Coronary artery (tissue), 2 donors: ENCODE measurements at regions not wholly inside any gene's neighbourhood (a gene's known extent, or its start where the extent isn't known, plus 50 kb on each side); places are given as distances from the start of the nearest gene placed in this dataset.

ENCODE experiments used
- DNase-seq: peaks from one replicate; pipeline ENCODE4 v3.0.0-alpha.2; 2017; ENCODE audit warnings: low spot score
- H3K27ac ChIP-seq, 2 donors: fragments of 200-600 bp; sonication (generic); one replicate each; pipeline ENCODE4 v1.5.1; 2016 to 2019
- H3K4me3 ChIP-seq: fragments of 200-600 bp; sonication (generic); 2 replicates; pipeline ENCODE4 v1.5.1; 2016; ENCODE audit warnings: mild to moderate bottlenecking, moderate library complexity
- TF ChIP-seq, protein P1 (sequence below): fragments of 200-600 bp; sonication (generic); IDR thresholded peaks from one replicate; pipeline ENCODE4 v1.5.1; 2019; ENCODE audit warnings: antibody characterized with exemption

DNA sequence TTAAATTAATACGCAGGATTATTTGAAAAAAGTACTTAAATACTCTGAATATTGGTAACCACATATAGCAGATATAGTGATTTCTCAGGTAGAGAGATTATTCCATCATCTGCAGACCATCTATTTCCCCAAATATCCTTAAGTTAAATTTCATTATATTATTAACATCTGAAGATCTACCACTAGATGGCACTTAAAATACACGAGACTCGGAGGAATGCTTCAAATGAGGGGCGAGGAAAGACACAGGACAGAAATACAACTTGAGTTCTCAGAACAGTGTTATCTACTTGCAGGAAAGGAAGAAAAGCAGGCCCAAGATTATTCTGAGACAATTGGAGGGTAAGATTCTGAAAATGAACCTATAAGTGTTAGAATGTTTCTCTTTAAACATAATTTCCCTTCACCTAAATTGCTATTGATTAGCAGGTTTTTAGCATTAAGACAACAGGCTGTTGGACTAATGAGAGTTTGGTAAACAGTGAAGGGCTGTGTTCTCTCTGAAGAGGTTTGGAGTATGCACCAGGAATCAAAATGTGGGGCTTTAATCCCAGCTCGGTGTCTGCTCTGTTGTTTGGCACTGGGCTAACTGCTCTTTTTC lies 76.9 kb upstream of the GCFC2 start:
- H3K4me3 ChIP-seq, result no peak overlapping the region
- TF ChIP-seq, protein P1, sequence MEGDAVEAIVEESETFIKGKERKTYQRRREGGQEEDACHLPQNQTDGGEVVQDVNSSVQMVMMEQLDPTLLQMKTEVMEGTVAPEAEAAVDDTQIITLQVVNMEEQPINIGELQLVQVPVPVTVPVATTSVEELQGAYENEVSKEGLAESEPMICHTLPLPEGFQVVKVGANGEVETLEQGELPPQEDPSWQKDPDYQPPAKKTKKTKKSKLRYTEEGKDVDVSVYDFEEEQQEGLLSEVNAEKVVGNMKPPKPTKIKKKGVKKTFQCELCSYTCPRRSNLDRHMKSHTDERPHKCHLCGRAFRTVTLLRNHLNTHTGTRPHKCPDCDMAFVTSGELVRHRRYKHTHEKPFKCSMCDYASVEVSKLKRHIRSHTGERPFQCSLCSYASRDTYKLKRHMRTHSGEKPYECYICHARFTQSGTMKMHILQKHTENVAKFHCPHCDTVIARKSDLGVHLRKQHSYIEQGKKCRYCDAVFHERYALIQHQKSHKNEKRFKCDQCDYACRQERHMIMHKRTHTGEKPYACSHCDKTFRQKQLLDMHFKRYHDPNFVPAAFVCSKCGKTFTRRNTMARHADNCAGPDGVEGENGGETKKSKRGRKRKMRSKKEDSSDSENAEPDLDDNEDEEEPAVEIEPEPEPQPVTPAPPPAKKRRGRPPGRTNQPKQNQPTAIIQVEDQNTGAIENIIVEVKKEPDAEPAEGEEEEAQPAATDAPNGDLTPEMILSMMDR, result no peak
- H3K27ac ChIP-seq, result no peak overlapping the region
- no peak for DNase-seq

DNA sequence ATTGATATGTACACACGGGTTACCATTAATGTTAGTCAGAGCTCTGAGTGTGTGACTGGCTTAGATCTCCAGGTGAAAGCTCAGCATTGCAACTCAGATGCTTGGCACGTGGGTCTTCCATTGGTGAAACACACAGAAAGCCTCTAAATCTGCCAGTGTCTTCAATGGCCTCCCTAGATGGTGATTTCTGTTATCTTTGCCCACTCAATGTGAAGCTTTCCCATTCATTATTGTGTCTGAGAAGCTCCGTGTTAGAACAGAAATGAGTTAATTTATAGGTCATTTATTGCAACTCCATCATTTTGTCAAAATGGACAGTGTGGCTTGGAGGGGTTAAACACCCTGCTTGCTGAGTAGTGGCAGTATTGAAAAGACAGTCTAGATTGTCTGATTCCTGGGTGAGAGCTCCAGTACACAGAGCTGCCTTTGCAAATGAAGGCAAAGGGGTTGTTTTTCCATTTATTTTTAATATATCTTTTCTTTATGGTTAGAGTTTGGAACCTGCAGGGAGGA lies 64.7 kb upstream of the GCFC2 start:
- no peak overlapping the region for H3K27ac ChIP-seq
- DNase-seq, result no peak
- TF ChIP-seq, protein P1, result no peak

DNA sequence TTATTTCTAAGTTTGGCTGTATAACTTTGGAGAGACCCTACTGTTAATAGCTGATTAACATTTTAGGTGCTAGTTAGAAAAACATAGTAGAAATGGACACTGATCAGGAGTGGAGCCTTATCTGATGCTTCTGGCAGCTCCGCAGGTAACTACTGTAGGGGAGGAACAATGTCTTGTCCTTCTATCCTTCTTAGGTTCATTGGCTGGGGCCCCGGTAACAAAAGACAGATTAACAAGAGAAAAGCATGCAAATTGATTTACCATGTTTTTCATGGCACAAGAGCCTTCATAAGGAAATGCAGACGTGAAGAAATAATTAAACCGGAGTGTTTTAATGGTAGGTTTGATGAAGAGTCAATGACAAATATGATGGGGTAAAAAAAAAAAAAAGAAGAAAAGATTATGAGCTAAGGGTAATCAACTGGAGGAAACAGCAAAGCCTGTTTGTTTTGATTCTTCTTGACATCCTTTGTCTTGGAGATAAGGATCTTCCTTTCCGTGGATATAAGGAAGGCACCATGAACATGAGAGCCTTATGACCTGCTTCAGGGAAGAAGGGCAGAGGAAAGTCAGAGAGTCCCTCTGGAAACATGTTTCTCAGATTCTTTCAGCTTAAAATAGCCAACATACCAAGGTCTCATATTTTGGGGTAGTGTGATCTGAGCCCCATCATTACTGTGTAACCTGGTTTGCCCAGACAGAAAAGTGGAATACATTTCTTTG lies 62.4 kb upstream of the GCFC2 start:
- DNase-seq, result no peak
- TF ChIP-seq, protein P1, result no peak

More for the DNA sequence above, 64.7 kb upstream of the GCFC2 start:
- H3K4me3 ChIP-seq, result no peak overlapping the region

DNA sequence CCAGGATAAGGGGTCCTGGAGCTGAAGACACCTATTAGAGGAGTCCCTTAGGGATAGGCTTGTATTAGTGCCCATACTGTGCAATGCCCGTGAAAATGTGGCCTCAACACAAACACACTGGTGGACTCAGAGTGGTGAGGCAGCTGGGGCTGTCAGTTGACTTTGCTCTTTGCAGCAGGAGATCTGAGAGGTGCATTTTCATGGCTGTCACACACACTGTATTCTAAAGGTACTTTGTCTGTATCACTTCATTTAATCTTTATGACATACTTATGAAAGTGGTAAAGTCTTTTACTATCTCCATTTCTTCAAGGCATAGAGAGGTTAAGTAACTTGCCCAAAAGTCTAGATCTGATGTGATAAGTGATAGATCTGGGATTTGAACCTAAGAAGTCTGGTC lies 55.1 kb upstream of the GCFC2 start:
- no peak for DNase-seq
- H3K4me3 ChIP-seq, result no peak overlapping the region
- no peak overlapping the region for H3K27ac ChIP-seq
- TF ChIP-seq, protein P1, result no peak

More for the DNA sequence above, 62.4 kb upstream of the GCFC2 start:
- Histone ChIP-seq H3K4me3 (no peak overlapping the region), H3K27ac (no peak overlapping the region)

DNA sequence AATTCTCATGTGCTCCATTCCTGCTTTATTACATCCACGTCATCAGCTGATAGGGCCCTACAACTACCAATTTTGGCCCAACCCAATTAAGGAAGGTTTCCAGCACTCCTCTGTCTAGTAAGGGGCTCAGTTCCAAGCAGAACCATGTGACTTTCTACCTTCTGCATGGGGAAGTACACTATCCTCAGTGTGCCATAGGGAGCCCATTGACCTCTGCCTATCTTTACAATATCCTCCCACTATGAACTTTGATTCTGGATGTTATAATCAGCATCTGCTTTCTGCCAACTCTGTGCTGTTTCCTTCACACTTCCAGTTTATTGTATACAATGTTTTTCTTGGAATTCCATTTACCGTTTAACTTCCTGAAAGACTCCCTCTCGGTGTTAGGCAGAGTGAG lies 53.9 kb upstream of the GCFC2 start:
- Histone ChIP-seq H3K27ac (no peak overlapping the region), H3K4me3 (no peak overlapping the region)
- TF ChIP-seq, protein P1, result no peak
- DNase-seq, result no peak
